ENCODE measurements at regions not wholly inside any gene's neighbourhood (a gene's known extent, or its start where the extent isn't known, plus 50 kb on each side); places are given as distances from the start of the nearest gene placed in this dataset.

GRCh38 chr18:28269750-28270149 lies 92.8 kb upstream of the CDH2 start:
- 0 out of 4 replicates have a peak, but pooled peaks cover 0 to 2% of the 10 kb centered on the region in 2 experiments for H3K4me1 Mint-ChIP-seq
- H4K8ac ChIP-seq (replicated peaks; ENCODE audit: insufficient read length, low read depth, low read length), result no peak overlapping the region
- H3K27ac ChIP-seq (ENCODE audit: insufficient read length, low read depth, low read length), result no peak overlapping the region
- H4K20me1 ChIP-seq (ENCODE audit: control insufficient read depth, insufficient read depth, insufficient read length), result no peaks in the 10 kb centered on the region
- no peaks in the 10 kb centered on the region for H3K27me3 ChIP-seq (ENCODE audit: insufficient read depth, low read length)
- H3K79me2 ChIP-seq (ENCODE audit: insufficient read depth, low read length), result no peaks in the 10 kb centered on the region
- H2AFZ ChIP-seq (ENCODE audit: low read length), result no peak overlapping the region
- no CpG with 5 or more reads among the region's 2 CpGs for WGBS (ENCODE audit: extremely low coverage, insufficient read length, low lambda C conversion rate)
- no peak overlapping the region for H2BK5ac ChIP-seq (ENCODE audit: insufficient read length, low read length)
- no peak overlapping the region for H2BK20ac ChIP-seq (ENCODE audit: low read depth, low read length, poor library complexity, severe bottlenecking)
- H3K4me3 Mint-ChIP-seq, result no peak overlapping the region
- no peaks in the 10 kb centered on the region for H3K9me3 ChIP-seq (ENCODE audit: control insufficient read depth, low read depth, low read length)
- no peak for TF ChIP-seq CTCF (conservative IDR thresholded peaks at IDR 0.05)
- no peaks in the 10 kb centered on the region for H3K9me3 Mint-ChIP-seq
- no peak overlapping the region for H4K5ac ChIP-seq (ENCODE audit: insufficient read length, low read depth, low read length)
- H3K9ac ChIP-seq (ENCODE audit: extremely low read depth, insufficient read length, low read length), result no peak overlapping the region
- H3T11ph ChIP-seq (ENCODE audit: low read length), result no peak overlapping the region
- no peak overlapping the region for H3K18ac ChIP-seq (ENCODE audit: insufficient read length, low read depth, low read length)
- H2BK120ac ChIP-seq (ENCODE audit: low read depth, low read length, poor library complexity, severe bottlenecking), result no peak overlapping the region
- no peak overlapping the region for H4K91ac ChIP-seq (ENCODE audit: insufficient read length, low read depth, low read length)
- no peak overlapping the region for H3K14ac ChIP-seq (ENCODE audit: insufficient read depth, low read length)
- H3K27ac Mint-ChIP-seq, result no peak overlapping the region
- H2BK12ac ChIP-seq (ENCODE audit: insufficient read length, low read depth, low read length), result no peak overlapping the region
- no peaks in the 10 kb centered on the region for H3K23me2 ChIP-seq (ENCODE audit: insufficient read length, low read depth, low read length, poor library complexity, severe bottlenecking)
- DNase-seq, result no peak
- no peak overlapping the region for H3K4me2 ChIP-seq (ENCODE audit: insufficient read depth, insufficient read length, low read length)
- H3K36me3 Mint-ChIP-seq (ENCODE audit: insufficient read depth in 1 of 3, low read depth in 3 of 3), result no peaks in the 10 kb centered on the region
- no peak overlapping the region for H3K56ac ChIP-seq (ENCODE audit: insufficient read length, low read depth, low read length)
- no peak overlapping the region for H2BK15ac ChIP-seq (ENCODE audit: low read depth, low read length)
- H3K23ac ChIP-seq (ENCODE audit: insufficient read length, low read depth, low read length), result no peak overlapping the region
- no peaks in the 10 kb centered on the region for H3K27me3 Mint-ChIP-seq (ENCODE audit: low read depth)
- no peak overlapping the region for H3K4ac ChIP-seq (ENCODE audit: low read depth, low read length)
- H3K79me1 ChIP-seq (ENCODE audit: insufficient read depth, low read depth, low read length, poor library complexity, severe bottlenecking), result no peaks in the 10 kb centered on the region
- H3K4me1 ChIP-seq (ENCODE audit: insufficient read depth, low read length), result no peaks in the 10 kb centered on the region
- H2AK5ac ChIP-seq (ENCODE audit: insufficient read length, low read length), result no peak overlapping the region
